ENCODE measurements at regions not wholly inside any gene's neighbourhood (a gene's known extent, or its start where the extent isn't known, plus 50 kb on each side); places are given as distances from the start of the nearest gene placed in this dataset.

- H3K27me3 ChIP-seq (ENCODE audit: control insufficient read depth, insufficient read depth, low read length), result no peaks in the 10 kb centered on the region
Observed at GRCh38 chr11:95346265-95346664, 115.3 kb upstream of the SESN3 start.

DNA sequence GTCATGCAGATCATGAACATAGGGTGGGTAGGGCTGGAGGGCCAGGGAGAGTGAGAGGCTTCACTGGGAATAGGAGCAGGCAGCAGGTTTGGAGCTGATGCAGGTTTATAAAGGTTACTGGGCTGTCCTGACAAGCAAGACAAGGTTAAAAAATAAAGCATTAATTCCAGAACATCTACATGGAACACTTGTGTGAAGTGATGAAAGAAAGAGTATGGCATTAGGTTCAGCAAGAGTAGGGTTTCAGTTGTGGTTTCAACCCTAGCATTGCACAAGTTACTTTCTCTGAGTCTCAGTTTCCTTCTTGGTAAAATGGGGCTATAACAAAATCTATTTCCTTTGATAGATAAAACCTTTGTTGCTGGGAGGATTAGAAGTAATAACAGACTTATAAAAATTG, 114.6 kb upstream of the SESN3 start:
- Histone ChIP-seq H3K4me3 (ENCODE audit: low read length) (no peak overlapping the region), H3K4me1 (ENCODE audit: control insufficient read depth, insufficient read depth, low read length) (no peaks in the 10 kb centered on the region), H3K9me3 (ENCODE audit: control insufficient read depth, insufficient read depth, low read length) (no peaks in the 10 kb centered on the region), H3K27me3 (ENCODE audit: control insufficient read depth, insufficient read depth, low read length) (no peaks in the 10 kb centered on the region), H3K36me3 (ENCODE audit: control insufficient read depth, insufficient read depth, low read length) (no peaks in the 10 kb centered on the region), H3K27ac (ENCODE audit: low read length) (no peak overlapping the region)
- DNase-seq (ENCODE audit: low read depth, low spot score), result no peak

More at GRCh38 chr11:95346265-95346664, 115.3 kb upstream of the SESN3 start:
- Histone ChIP-seq H3K36me3 (ENCODE audit: control insufficient read depth, insufficient read depth, low read length) (no peaks in the 10 kb centered on the region), H3K4me3 (ENCODE audit: low read length) (no peak overlapping the region), H3K9me3 (ENCODE audit: control insufficient read depth, insufficient read depth, low read length) (no peaks in the 10 kb centered on the region), H3K4me1 (ENCODE audit: control insufficient read depth, insufficient read depth, low read length) (no peaks in the 10 kb centered on the region), H3K27ac (ENCODE audit: low read length) (no peak overlapping the region)
- DNase-seq (ENCODE audit: low read depth, low spot score), result no peak
- WGBS (ENCODE audit: insufficient coverage, insufficient read length), result no CpG with 5 or more reads among the region's 1 CpG

DNA sequence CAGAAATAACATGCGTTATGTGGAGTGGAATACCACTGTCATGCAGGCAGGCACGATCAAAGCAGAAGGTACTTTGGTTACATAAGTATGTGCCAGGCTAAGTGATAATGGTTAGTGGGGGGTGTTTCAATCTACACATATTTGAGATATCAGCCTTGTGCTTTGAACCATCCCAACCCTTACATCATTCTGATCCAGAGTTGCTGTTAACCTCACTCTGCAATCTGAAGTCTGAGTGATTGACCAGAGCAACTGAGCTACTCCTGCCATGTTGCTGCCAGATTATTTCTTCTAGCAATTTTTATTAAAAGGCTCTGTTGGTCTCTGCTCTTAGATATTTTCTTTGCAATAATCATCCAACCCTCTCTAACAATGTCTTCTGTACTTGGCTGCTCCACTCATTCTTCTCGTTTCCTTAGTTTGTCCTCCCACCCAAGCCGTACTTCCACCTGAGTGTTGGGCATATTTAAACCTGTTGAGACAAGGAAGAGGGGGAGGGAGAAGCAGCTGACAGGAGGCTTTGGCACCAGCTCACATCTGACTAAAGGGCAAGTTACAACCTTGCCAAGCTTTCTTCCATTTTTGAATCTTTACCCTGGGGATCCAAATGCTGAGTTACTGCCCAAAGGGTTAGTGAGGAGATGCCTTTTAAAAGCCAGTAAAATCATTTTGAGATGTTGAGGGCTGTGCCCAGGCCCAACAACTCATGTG, 114.1 kb upstream of the SESN3 start:
- H3K27ac ChIP-seq (ENCODE audit: low read length), result no peak overlapping the region
- no peak overlapping the region for H3K4me3 ChIP-seq (ENCODE audit: low read length)
- no CpG with 5 or more reads among the region's 4 CpGs for WGBS (ENCODE audit: insufficient coverage, insufficient read length)
- no peaks in the 10 kb centered on the region for H3K36me3 ChIP-seq (ENCODE audit: control insufficient read depth, insufficient read depth, low read length)
- no peaks in the 10 kb centered on the region for H3K27me3 ChIP-seq (ENCODE audit: control insufficient read depth, insufficient read depth, low read length)
- H3K9me3 ChIP-seq (ENCODE audit: control insufficient read depth, insufficient read depth, low read length), result no peaks in the 10 kb centered on the region
- DNase-seq (ENCODE audit: low read depth, low spot score), result no peak
- H3K4me1 ChIP-seq (ENCODE audit: control insufficient read depth, insufficient read depth, low read length), result no peaks in the 10 kb centered on the region

- H3K4me3 ChIP-seq (ENCODE audit: low read length), result no peak overlapping the region
- H3K9me3 ChIP-seq (ENCODE audit: control insufficient read depth, insufficient read depth, low read length), result no peaks in the 10 kb centered on the region
- H3K27me3 ChIP-seq (ENCODE audit: control insufficient read depth, insufficient read depth, low read length), result no peaks in the 10 kb centered on the region
- no CpG with 5 or more reads among the region's 10 CpGs for WGBS (ENCODE audit: insufficient coverage, insufficient read length)
- H3K4me1 ChIP-seq (ENCODE audit: control insufficient read depth, insufficient read depth, low read length), result peaks cover 9% of the 10 kb centered on the region; the same call in 1 of the 2 replicates
- no peaks in the 10 kb centered on the region for H3K36me3 ChIP-seq (ENCODE audit: control insufficient read depth, insufficient read depth, low read length)
- DNase-seq (ENCODE audit: low read depth, low spot score), result no peak
- H3K27ac ChIP-seq (ENCODE audit: low read length), result no peak overlapping the region
Observed at GRCh38 chr11:95341221-95341620, 110.2 kb upstream of the SESN3 start.

DNA sequence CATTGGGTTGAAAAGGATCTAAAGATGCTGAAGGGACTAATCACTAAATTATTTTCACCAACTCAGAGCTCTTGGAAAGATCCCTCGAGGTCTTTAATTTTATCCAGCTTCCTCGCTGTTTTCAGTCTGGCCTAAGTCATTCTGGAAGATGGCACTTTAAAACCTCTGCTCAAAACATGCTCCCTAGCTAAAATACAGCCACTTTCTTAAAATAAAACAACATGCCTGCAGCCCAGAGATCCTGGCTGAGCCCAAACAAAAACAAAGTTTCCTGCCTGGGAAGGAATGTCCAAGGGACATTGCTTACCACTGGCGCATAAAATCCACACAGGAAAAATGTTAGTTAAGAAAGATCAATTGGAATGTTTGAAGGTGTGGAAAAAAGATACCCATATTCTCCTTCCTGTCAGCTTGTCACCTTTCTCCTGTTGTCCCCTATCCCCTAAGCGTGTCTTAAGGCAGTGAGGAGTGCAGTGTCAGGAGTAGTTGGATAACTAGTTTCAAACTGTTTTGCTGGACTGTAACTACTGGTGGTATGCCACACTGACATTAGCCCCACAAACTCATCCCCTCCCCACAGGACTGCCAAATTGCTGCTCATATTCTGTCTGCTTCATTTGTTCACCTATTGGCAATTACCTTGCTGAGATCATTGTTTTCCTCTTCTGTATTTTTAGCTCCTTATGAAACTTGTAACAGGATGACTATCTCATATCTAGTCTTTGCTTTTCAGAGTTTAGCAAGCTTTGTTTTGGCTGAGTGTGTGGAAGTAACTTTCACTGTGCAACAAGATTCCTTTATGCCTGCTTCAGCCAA, 108.3 kb upstream of the SESN3 start:
- H3K4me3 ChIP-seq (ENCODE audit: low read length), result no peak overlapping the region
- WGBS (ENCODE audit: insufficient coverage, insufficient read length), result no CpG with 5 or more reads among the region's 4 CpGs
- H3K27ac ChIP-seq (ENCODE audit: low read length), result no peak overlapping the region

GRCh38 chr11:95338430-95338991, 107.5 kb upstream of the SESN3 start:
- WGBS (ENCODE audit: insufficient coverage, insufficient read length), result no CpG with 5 or more reads among the region's 4 CpGs
- H3K36me3 ChIP-seq (ENCODE audit: control insufficient read depth, insufficient read depth, low read length), result no peaks in the 10 kb centered on the region
- no peak overlapping the region for H3K4me3 ChIP-seq (ENCODE audit: low read length)
- H3K4me1 ChIP-seq (ENCODE audit: control insufficient read depth, insufficient read depth, low read length), result peaks cover 12% of the 10 kb centered on the region; the same call in 1 of the 2 replicates
- H3K9me3 ChIP-seq (ENCODE audit: control insufficient read depth, insufficient read depth, low read length), result no peaks in the 10 kb centered on the region
- H3K27me3 ChIP-seq (ENCODE audit: control insufficient read depth, insufficient read depth, low read length), result no peaks in the 10 kb centered on the region
- DNase-seq (ENCODE audit: low read depth, low spot score), result no peak
- H3K27ac ChIP-seq (ENCODE audit: low read length), result no peak overlapping the region

More for the DNA sequence above, 108.3 kb upstream of the SESN3 start:
- Histone ChIP-seq H3K27me3 (ENCODE audit: control insufficient read depth, insufficient read depth, low read length) (no peaks in the 10 kb centered on the region), H3K36me3 (ENCODE audit: control insufficient read depth, insufficient read depth, low read length) (no peaks in the 10 kb centered on the region), H3K9me3 (ENCODE audit: control insufficient read depth, insufficient read depth, low read length) (no peaks in the 10 kb centered on the region), H3K4me1 (ENCODE audit: control insufficient read depth, insufficient read depth, low read length) (peaks cover 12% of the 10 kb centered on the region; the same call in 1 of the 2 replicates)
- no peak for DNase-seq (ENCODE audit: low read depth, low spot score)

- no peak for DNase-seq (ENCODE audit: low read depth, low spot score)
- Histone ChIP-seq H3K27me3 (ENCODE audit: control insufficient read depth, insufficient read depth, low read length) (no peaks in the 10 kb centered on the region), H3K9me3 (ENCODE audit: control insufficient read depth, insufficient read depth, low read length) (no peaks in the 10 kb centered on the region), H3K27ac (ENCODE audit: low read length) (no peak overlapping the region), H3K4me3 (ENCODE audit: low read length) (no peak overlapping the region), H3K36me3 (ENCODE audit: control insufficient read depth, insufficient read depth, low read length) (no peaks in the 10 kb centered on the region), H3K4me1 (ENCODE audit: control insufficient read depth, insufficient read depth, low read length) (peaks cover 12% of the 10 kb centered on the region; the same call in 1 of the 2 replicates)
- WGBS (ENCODE audit: insufficient coverage, insufficient read length), result no CpG with 5 or more reads among the region's 2 CpGs
Observed at GRCh38 chr11:95337972-95338429, 107.0 kb upstream of the SESN3 start.

GRCh38 chr11:95337175-95337957, 106.4 kb upstream of the SESN3 start:
- Histone ChIP-seq H3K27ac (ENCODE audit: low read length) (no peak overlapping the region), H3K36me3 (ENCODE audit: control insufficient read depth, insufficient read depth, low read length) (no peaks in the 10 kb centered on the region), H3K4me1 (ENCODE audit: control insufficient read depth, insufficient read depth, low read length) (peaks cover 12% of the 10 kb centered on the region; the same call in 1 of the 2 replicates), H3K4me3 (ENCODE audit: low read length) (no peak overlapping the region), H3K9me3 (ENCODE audit: control insufficient read depth, insufficient read depth, low read length) (no peaks in the 10 kb centered on the region), H3K27me3 (ENCODE audit: control insufficient read depth, insufficient read depth, low read length) (no peaks in the 10 kb centered on the region)
- no CpG with 5 or more reads among the region's 14 CpGs for WGBS (ENCODE audit: insufficient coverage, insufficient read length)
- DNase-seq (ENCODE audit: low read depth, low spot score), result no peak

- Histone ChIP-seq H3K9me3 (ENCODE audit: control insufficient read depth, insufficient read depth, low read length) (no peaks in the 10 kb centered on the region), H3K27ac (ENCODE audit: low read length) (no peak overlapping the region), H3K27me3 (ENCODE audit: control insufficient read depth, insufficient read depth, low read length) (no peaks in the 10 kb centered on the region), H3K36me3 (ENCODE audit: control insufficient read depth, insufficient read depth, low read length) (no peaks in the 10 kb centered on the region; the same call in 1 of the 2 replicates), H3K4me1 (ENCODE audit: control insufficient read depth, insufficient read depth, low read length) (peaks cover 12% of the 10 kb centered on the region; the same call in 1 of the 2 replicates), H3K4me3 (ENCODE audit: low read length) (no peak overlapping the region)
- no peak for DNase-seq (ENCODE audit: low read depth, low spot score)
- no CpG with 5 or more reads among the region's 3 CpGs for WGBS (ENCODE audit: insufficient coverage, insufficient read length)
Observed at GRCh38 chr11:95335989-95336388, 105.0 kb upstream of the SESN3 start.

DNA sequence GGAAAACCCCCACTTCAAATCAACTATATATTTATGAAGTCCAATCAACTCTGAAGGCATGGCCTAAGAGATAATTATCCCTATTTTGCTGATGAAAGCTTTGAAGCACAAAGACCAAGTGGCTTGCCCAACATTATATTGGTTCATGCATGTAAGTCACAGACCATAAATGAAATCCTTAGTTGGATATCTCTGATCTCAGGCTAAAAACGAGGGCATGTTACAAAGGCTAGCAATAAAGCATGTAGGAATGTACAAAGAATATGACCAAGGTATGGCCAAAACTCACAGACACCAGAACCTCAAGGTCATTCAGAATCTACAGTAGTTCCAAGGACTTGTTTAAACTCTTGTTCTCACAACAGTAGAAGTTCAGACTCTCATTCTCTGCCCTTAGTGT, 100.2 kb upstream of the SESN3 start:
- no CpG with 5 or more reads among the region's 1 CpG for WGBS (ENCODE audit: insufficient coverage, insufficient read length)
- no peak overlapping the region for H3K27ac ChIP-seq (ENCODE audit: low read length)
- peaks cover 4% of the 10 kb centered on the region; the same call in 1 of the 2 replicates for H3K4me1 ChIP-seq (ENCODE audit: control insufficient read depth, insufficient read depth, low read length)
- H3K36me3 ChIP-seq (ENCODE audit: control insufficient read depth, insufficient read depth, low read length), result no peaks in the 10 kb centered on the region; the same call in 1 of the 2 replicates
- H3K27me3 ChIP-seq (ENCODE audit: control insufficient read depth, insufficient read depth, low read length), result no peaks in the 10 kb centered on the region
- no peak for DNase-seq (ENCODE audit: low read depth, low spot score)
- H3K9me3 ChIP-seq (ENCODE audit: control insufficient read depth, insufficient read depth, low read length), result no peaks in the 10 kb centered on the region
- no peak overlapping the region for H3K4me3 ChIP-seq (ENCODE audit: low read length)

All from iPS DF 6.9 (cell line).